ENCODE measurements at regions not wholly inside any gene's neighbourhood (a gene's known extent, or its start where the extent isn't known, plus 50 kb on each side); places are given as distances from the start of the nearest gene placed in this dataset.
"Not testable (repeated sequence)": the region's sequence is repeated elsewhere in the genome, so short reads cannot be mapped to it uniquely, and the experiment has no call there.

- CTCF ChIA-PET, result no interaction called here
- POLR2A ChIA-PET, result no interaction called here
Measured at GRCh38 chr9:34907044-34907443, 51.0 kb upstream of the PHF24 start.

GRCh38 chr9:34899535-34900158 lies 58.4 kb upstream of the PHF24 start:
- ChIA-PET POLR2A (interaction anchor here (1.1 to 1.3 kb wide), 2 partner anchors 85 to 152 kb away, joined by 4 to 6 read pairs; no protein-coding TSS in a partner anchor), CTCF (interaction anchor here (0.7 to 3.8 kb wide), 30 partner anchors 9 to 577 kb away, joined by 3 to 47 read pairs (median 5); partner anchors contain the start of genes ATOSB, DNAJB5, PIGO and STOML2)

DNA sequence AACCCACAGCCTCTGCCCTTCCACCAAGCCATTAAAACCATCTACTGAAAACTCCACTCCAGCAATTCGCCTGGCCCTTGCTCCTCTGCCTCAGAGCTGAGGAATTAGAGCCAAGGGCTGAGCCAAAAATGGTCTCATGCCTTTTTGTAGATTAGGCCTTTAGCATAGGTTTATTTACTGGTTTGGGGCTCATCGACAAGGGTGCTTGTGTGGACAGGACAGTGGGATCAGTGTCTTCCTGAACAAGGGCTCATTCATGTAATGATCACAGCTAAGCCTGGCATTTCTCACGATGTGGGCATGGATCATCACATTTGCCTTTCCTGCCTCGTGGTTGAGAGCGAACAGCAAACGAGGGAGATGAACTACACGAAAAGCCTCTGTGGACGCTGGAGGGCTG lies 59.2 kb upstream of the PHF24 start:
- CTCF ChIA-PET, result interaction anchor here (0.7 to 3.8 kb wide), 24 partner anchors 9 to 578 kb away, joined by 3 to 47 read pairs (median 5); partner anchors contain the start of genes ATOSB, DNAJB5, PIGO and STOML2
- POLR2A ChIA-PET, result interaction anchor here (1.1 to 1.3 kb wide), 2 partner anchors 86 to 153 kb away, joined by 4 to 6 read pairs; no protein-coding TSS in a partner anchor

DNA sequence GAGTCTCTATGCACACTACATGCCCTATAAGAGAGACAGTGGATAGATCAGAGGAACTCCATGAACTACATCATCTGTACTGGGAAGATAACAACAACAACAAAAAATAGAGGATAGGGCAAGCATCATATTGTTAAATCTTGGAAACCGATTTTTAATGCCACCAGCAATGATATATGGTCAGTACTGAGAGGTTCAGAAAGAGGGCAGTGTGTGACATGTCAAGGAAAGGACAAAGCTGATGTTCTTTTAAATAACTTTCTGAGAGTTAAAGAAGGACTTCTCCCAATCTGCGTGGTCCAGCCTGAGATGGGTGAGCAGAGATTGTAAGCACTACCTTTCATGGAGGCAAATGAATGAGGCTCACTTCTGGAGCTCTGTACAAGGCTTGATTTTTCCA lies 62.0 kb upstream of the PHF24 start:
- CTCF ChIA-PET, result no interaction called here
- POLR2A ChIA-PET, result no interaction called here

GRCh38 chr9:34892886-34893285 lies 65.2 kb upstream of the PHF24 start:
- CTCF ChIA-PET, result no interaction called here

DNA sequence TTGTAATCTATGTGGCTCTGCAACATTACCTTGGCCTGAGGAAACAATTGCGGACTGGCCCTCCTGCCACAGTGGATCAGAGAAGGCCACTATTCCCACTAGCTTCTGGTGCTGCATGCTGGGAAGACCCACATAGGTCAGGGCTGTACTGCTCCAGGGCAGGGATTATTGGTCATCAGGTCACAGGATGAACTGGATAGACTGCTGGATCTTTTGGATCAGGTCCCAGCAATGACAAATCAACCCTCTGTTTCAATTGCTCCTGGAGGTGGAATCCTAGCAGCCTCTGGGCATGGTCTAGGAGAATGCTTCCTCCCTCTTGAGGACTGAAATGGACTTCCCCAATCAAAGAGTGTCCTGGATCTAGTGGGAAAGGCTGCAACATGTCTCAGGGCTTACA lies 66.7 kb upstream of the PHF24 start:
- POLR2A ChIA-PET, result no interaction called here
- CTCF ChIA-PET, result interaction anchor here (2.1 kb wide), 1 partner anchor 8 kb away, joined by 13 read pairs; no protein-coding TSS in a partner anchor

More at GRCh38 chr9:34892886-34893285, 65.2 kb upstream of the PHF24 start:
- POLR2A ChIA-PET, result no interaction called here

DNA sequence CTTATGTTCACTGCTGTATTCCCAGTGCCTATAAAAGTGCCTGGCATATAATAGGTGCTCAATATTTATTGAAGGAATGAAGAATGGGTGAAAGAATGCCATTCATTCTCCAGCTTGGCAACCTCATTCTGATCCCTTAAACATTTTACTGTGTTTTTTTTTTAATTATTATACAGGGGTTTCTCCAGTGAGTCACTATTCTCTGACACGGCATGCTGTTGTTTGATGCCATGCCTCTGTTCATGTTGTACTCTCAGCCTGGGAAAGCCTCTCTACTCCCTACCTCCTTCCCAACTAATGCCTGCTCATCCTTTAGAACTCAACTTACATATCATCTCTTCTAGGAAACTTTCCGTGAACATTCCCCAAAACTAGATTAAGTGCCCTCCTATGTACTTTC lies 70.2 kb upstream of the PHF24 start:
- CTCF ChIA-PET, result interaction anchor here (1.6 kb wide), 1 partner anchor 12 kb away, joined by 5 read pairs; no protein-coding TSS in a partner anchor
- POLR2A ChIA-PET, result no interaction called here

DNA sequence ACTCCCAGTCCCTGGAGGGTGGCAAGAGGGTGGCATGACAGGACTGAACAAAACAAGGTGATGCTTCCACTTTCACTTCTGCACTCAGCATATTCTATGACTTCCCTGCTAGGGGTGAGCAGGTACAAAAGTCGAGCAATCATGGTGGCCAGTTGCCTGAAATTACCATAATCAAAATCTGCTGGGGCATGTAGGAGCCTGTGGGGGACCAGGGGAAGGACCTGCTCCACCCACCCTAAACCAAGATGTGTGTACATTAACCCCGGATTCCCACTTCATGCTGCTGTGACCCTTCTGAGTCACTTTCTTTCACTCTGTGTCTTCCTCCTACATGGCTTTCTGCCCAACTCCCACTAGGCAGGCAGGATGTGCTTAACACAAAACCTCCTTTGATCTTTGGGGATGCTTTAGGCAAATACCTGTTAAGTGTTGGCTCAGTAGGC lies 73.3 kb upstream of the PHF24 start:
- ChIA-PET CTCF (no interaction called here), POLR2A (no interaction called here)

- ChIA-PET CTCF (no interaction called here), POLR2A (no interaction called here)
Measured at GRCh38 chr9:34876096-34876495, 82.0 kb upstream of the PHF24 start.

DNA sequence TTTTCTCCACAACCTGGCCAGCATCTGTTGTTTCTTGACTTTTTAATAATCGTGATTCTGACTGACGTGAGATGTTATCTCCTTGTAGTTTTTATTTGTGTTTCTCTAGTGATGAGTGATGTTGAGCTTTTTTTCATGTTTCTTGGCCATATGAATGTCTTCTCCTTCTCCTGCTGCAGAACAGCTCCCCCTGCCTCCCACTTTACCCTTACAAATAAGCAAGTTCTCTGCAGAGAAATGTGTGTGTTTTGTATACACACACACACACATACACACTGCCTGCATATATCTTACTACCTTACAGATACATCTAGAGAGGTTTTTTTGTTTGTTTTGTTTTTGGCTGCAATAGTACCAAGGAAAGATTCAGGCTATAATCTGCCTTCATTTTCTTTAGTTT lies 88.7 kb upstream of the PHF24 start:
- CTCF ChIA-PET, result no interaction called here
- POLR2A ChIA-PET, result no interaction called here

DNA sequence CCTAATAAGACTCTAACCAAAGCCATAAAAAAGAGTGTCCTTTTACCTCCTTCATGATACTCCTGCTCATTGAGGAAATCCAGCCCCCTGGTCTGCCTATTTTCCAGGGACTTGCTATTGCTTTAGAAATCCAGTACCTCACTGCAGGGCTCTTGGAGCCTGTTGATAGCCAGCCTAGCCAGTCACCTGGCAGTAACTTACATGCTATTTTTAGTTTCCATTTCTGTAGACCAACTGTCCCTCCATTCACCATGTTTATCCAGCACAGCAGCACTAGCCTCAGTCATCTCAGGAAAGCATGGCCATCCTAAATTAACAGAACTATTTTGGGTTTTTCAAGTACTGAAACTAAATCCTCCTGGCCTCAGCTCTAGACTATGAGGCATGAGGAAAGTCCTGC lies 91.5 kb upstream of the PHF24 start:
- ChIA-PET POLR2A (no interaction called here), CTCF (no interaction called here)

DNA sequence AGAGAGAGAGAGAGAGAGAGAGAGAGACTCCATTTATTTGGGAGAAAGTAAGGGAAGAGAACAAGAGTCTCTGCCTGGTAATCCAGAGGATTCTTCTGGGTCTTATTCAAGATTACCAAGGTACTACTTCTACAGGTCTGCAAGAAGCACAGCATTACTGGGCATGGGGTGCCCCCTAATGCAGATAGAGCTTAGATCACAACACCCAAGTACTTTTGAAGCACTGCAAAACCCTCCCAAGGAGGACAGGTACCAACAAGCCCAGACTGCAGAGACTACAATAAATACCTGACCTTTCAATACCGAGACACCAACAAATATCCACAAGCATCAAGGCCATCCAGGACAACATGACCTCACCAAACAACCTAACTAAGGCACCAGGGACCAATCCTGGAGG lies 94.7 kb upstream of the PHF24 start:
- ChIA-PET CTCF (no interaction called here), POLR2A (no interaction called here)

DNA sequence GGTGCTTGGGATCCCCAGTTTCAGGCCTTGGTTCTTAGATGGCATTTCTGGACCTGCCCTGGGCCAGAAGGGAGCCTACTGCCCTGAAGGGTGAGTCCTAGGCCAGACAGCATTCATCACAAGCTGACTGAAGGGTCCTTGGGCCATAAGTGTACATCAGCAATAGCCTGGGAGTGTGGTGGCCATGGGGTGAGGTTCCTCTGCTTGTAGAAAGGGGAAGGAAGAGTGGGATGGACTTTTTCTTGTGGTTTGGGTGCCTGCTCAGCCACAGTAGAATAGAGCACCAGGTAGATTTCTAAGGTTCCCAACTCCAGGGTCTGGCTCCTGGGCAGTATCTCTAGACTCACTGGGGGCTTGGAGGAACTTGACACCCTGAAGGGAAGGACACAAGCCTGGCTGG lies 95.2 kb upstream of the PHF24 start:
- CTCF ChIA-PET, result no interaction called here
- POLR2A ChIA-PET, result no interaction called here

- POLR2A ChIA-PET, result no interaction called here
- CTCF ChIA-PET, result no interaction called here
Measured at GRCh38 chr9:34862043-34862442, 96.0 kb upstream of the PHF24 start.

- CTCF ChIA-PET, POLR2A ChIA-PET: not testable (repeated sequence)
Measured at GRCh38 chr9:34855016-34855415, 103.1 kb upstream of the PHF24 start.

DNA sequence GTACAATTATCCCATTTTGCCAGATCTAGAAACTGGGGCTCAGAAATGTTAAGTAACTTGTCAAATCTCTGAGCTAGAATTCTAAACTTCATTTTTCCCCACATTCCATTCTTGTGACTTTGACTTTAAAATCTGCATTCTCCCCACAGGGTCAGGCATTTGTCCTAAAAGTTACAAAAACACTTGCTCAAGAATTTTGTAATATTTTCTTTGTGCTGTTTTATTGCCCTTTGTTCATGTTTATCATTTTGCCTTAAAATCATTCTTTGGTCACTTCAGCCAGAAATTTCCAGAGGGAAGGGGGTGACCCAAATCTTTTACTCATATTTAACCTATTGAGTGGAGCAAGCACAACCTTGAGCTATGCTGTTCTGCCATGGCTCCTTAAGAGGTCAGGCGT lies 120.1 kb upstream of the CCL21 start:
- ChIA-PET CTCF (no interaction called here), POLR2A (no interaction called here)

DNA sequence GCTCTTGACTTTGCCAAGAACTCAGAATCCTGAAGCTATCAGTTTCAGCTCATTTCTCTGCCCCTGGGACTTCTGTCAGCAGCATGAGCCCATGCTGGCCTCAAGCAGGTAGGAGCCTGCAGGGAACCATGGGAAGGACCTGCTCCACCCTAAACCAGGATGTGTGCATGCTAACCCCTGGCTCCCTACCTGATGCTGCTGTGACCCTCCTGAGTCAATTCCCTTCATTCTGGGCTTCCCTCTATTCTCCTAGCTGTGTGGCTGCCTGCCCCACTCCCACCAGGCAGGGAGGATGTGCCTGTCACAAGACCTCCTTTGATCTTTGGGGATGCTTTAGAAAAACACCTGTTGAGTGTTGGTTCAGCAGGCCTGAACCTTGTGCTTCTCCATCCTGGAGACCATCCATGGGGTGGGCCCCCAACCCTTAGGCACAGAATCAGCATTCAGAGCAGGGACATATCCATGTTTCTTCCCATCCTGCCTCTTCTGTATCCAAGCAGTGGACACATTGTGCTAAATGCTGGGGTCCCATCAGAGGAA lies 117.1 kb upstream of the CCL21 start:
- ChIA-PET CTCF (no interaction called here), POLR2A (no interaction called here)

DNA sequence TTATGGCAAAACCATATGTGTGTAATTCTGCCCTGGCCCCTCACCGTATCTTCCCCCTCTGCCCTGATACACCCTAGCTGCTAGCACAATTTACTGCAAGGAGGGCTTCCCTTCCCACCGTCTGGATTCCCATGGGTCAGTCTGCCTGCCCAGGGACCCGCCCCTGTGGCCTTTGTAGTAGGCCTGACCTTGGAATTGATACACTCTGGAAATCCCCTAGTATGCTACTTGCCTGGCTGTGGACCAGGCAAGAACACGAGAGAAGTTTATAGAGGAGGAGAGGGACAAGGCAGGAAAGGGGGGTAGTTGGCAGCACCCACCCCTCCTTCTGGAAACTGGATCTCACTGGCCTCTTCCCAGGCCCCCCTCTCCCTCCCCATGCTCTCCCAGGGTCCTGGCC lies 115.8 kb upstream of the CCL21 start:
- CTCF ChIA-PET, result no interaction called here
- POLR2A ChIA-PET, result no interaction called here

DNA sequence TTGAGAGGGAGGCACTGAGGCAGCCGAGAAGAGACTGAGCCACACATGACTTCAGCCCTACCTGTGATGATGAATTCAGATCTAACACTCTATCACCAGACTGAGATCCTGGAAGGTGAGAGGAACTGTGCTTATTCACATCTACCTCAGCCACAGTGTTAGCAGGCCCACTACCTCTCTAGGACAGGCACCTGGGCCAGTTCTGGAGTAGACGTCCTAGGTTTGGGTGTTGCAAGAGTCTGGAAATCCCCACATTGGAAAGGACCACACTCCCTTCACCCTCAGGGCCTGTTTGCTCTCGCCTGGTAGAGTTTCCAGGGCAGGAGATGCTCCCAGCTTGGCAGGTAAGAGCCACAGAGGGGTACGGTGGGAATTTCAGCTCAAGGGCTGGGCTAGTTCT lies 113.8 kb upstream of the CCL21 start:
- POLR2A ChIA-PET, result no interaction called here

DNA sequence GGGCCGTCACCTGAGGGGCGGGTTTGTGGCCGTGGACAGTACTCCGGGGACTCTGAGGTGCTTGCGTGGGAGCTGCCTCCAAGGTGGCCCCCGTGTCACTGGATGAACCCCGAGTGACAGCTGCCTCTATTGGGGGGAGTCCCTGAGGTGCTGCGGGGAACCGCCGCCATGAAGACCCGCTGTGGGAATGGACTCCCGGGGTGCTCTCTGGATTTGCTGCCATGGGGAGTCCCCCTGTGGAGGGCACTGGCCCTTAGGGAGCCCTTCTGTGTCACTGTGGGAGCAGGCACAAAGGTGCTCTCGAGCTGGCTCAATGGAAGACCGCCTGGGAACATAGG lies 100.2 kb upstream of the CCL21 start:
- CTCF ChIA-PET, result no interaction called here
- POLR2A ChIA-PET, result no interaction called here

More for the DNA sequence above, 113.8 kb upstream of the CCL21 start:
- CTCF ChIA-PET, result no interaction called here

DNA sequence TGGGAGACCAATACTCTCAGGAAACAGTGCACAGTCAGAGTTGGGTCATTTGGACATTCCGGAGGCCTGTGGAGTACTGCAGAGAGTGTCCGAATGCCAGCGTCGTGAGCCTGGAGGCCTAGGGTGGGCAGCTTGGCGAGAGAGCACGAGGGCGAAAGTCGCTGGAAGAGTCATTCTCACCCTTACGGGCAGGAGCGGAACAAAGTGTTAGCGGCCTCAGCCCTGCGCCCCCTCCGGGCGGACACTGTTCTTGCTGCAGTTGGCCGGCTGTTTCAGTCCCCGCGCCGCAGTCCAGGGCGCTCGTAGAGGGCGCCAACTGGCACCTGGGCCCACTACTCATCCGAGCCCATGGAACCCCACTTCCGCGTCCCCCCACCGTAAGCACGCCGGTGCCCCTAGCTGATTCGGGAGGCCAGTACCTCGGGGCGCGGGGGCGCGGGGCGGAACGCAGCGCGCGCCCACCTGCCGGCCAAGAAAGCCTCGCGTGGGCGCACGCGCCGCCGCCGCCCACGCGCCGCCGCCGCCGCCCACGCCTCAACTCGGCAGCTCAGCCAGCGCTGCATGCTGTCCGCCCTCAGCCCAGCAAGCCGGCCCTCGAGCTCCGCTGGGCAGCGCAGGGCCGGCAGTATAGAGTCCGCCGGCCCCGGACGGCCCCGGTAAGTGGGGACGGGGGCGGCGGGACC lies 99.7 kb upstream of the CCL21 start:
- POLR2A ChIA-PET, result no interaction called here
- CTCF ChIA-PET, result no interaction called here

DNA sequence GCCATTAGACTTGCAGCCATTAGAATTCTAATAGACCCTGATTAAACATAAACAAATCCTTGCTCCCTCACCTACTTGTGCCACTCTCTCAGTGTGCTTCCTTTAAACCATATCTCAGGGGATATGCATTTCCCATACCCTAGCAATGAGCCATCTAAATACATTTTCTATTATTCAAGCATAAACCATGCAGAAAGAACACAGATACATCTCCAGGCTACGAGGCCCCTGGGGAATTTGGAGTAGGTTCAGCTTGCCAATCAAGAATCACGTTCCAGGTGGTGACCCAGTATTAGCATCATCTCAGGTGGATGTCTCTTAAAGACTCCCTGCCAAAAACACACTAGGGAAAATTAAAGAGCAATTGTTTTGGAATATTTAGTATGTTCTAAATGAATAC lies 93.0 kb upstream of the CCL21 start:
- ChIA-PET CTCF (no interaction called here), POLR2A (no interaction called here)
